ENCODE measurements at regions not wholly inside any gene's neighbourhood (a gene's known extent, or its start where the extent isn't known, plus 50 kb on each side); places are given as distances from the start of the nearest gene placed in this dataset.

DNA sequence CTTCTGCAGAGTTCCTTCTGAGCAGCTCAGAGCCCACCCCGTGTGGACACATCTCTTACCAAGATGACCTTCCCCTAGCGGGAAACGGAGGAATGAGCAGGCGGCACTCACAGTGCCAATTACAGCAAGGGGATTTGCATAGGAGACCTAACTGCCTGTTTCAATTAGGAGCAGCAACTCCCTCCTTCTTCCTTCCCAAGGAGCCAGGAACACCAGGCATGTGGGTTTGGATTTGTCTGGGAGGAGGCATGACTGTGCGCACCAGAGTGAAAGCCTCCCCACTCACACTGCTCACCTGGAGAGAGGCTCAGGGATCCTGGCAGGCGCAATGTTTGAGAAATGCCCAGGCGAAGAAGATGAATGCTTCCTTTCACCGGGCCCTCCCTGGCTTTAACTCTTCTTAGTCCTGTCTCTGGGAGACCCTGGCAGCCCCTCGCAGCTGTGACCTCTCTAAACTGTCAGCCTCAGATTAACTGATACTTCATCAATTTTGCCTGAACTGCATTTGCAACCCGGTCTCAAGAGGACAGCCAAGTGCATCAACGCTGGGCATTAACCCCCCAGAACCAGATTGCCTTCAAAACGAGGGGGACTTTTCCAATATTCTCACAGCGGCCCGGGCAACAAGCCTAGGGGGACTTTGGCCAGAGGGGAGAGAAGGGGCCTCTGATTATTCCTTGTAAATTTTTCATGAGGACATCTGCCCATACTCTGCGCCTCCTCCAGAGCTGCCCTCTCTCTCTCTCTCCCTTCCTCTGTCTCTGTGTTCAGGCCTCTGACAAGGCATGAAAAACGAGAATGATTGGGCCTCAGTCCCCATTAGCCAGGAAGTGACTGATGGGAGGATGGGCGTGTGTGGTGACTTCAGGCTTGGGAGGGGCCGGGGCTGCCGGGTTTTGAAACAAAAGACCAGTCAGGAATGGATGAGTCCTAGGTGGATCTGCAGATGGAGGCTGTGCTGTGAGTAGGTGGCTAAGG lies 93.8 kb downstream of the CMPK2 start:
- peaks cover 27% of the 10 kb centered on the region for H3K4me1 Mint-ChIP-seq
- H3K36me3 Mint-ChIP-seq (ENCODE audit: low read depth), result no peaks in the 10 kb centered on the region
- TF ChIP-seq, protein P1, sequence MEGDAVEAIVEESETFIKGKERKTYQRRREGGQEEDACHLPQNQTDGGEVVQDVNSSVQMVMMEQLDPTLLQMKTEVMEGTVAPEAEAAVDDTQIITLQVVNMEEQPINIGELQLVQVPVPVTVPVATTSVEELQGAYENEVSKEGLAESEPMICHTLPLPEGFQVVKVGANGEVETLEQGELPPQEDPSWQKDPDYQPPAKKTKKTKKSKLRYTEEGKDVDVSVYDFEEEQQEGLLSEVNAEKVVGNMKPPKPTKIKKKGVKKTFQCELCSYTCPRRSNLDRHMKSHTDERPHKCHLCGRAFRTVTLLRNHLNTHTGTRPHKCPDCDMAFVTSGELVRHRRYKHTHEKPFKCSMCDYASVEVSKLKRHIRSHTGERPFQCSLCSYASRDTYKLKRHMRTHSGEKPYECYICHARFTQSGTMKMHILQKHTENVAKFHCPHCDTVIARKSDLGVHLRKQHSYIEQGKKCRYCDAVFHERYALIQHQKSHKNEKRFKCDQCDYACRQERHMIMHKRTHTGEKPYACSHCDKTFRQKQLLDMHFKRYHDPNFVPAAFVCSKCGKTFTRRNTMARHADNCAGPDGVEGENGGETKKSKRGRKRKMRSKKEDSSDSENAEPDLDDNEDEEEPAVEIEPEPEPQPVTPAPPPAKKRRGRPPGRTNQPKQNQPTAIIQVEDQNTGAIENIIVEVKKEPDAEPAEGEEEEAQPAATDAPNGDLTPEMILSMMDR (IDR thresholded peaks at IDR 0.05), result no peak
- peaks cover 8% of the 10 kb centered on the region for H3K9me3 Mint-ChIP-seq
- peak overlapping the region; percentile 62 for H3K27ac Mint-ChIP-seq
- H3K27me3 Mint-ChIP-seq (ENCODE audit: low read depth, poor library complexity), result peaks cover 19% of the 10 kb centered on the region
- H3K4me3 Mint-ChIP-seq, result peak overlapping the region; percentile 72
- peak; percentile 42 for DNase-seq

DNA sequence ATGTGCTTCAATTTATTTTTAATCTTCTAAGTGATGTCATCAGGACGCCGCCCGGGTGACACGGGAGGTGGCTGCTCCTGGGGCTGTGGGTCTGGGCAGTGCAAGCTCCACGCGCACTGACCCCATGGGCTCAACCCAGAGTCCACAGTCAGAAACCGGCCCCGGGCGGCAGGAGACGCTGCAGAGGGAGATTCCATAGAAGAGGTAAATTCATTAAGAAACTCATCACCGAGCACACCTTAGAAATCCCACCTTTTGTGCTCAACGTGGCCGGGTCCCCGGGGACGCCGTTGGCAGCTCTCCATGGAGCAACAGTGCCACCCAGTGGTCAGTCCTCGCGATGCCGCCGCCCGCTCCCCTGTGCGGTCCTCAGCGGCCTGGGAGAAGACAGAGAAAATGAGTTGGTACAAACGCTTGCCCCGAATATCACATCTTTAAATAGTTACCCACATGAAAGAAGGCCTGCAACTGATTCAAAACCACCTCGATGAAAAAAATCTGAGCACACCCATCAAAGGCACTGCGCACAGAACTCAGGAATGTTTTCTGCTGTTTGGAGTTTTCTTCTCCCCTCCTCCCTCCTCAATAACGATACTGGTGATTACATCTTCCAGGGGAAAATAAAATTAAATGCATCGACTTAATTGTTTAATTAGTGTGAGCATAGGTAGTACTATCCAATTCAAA lies 92.6 kb downstream of the CMPK2 start:
- peaks cover 19% of the 10 kb centered on the region for H3K27me3 Mint-ChIP-seq (ENCODE audit: low read depth, poor library complexity)
- peaks cover 13% of the 10 kb centered on the region for H3K9me3 Mint-ChIP-seq
- peak overlapping the region; percentile 72 for H3K4me3 Mint-ChIP-seq
- TF ChIP-seq, protein P1 (IDR thresholded peaks at IDR 0.05), result peak; percentile 99
- no peak overlapping the region for H3K27ac Mint-ChIP-seq
- peak; percentile 94 for DNase-seq
- peaks cover 27% of the 10 kb centered on the region for H3K4me1 Mint-ChIP-seq
- H3K36me3 Mint-ChIP-seq (ENCODE audit: low read depth), result no peaks in the 10 kb centered on the region

DNA sequence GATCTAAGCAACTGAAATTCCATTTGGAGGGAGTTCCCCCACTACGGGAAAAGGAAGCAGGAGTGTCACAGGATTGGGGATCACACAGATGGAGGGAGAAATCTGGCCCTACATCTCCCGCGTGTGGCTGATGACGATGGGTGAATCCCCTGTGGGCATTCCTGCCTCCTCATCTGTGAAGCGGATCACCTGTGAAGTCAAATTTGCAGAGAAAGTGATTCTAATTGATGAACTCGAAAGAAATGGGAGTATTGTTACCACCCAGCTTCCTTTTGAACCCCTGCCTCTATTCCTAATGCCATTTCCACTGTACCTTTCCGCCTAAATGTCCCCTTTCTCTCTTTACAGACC lies 92.0 kb downstream of the CMPK2 start:
- Mint-ChIP-seq H3K27ac (no peak overlapping the region), H3K27me3 (ENCODE audit: low read depth, poor library complexity) (peaks cover 19% of the 10 kb centered on the region), H3K4me1 (peaks cover 27% of the 10 kb centered on the region), H3K9me3 (peaks cover 13% of the 10 kb centered on the region), H3K36me3 (ENCODE audit: low read depth) (no peaks in the 10 kb centered on the region), H3K4me3 (no peak overlapping the region)
- TF ChIP-seq, protein P1 (IDR thresholded peaks at IDR 0.05), result no peak
- no peak for DNase-seq

DNA sequence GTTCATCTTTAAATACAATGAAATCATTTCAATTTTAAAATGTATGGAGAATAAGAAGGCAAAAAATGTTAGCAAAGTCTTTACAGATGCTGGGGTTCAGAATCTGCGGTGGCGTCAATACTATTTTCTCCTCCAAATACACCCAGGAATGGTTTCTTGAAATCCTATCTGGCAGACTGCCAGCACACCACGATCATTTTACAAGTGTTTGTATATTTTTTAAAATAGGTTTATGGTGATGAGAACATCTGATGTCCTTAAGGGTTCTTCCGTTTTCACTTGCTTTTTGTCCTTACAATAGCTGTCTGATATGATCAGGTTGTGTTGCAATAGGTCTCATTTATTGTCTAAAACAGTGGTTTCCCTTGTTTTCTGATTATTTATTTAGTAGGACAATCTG lies 89.6 kb downstream of the CMPK2 start:
- TF ChIP-seq, protein P1 (IDR thresholded peaks at IDR 0.05), result no peak
- Mint-ChIP-seq H3K27ac (no peak overlapping the region), H3K27me3 (ENCODE audit: low read depth, poor library complexity) (peaks cover 19% of the 10 kb centered on the region), H3K36me3 (ENCODE audit: low read depth) (no peaks in the 10 kb centered on the region), H3K9me3 (peaks cover 13% of the 10 kb centered on the region), H3K4me1 (peaks cover 24% of the 10 kb centered on the region), H3K4me3 (no peak overlapping the region)
- DNase-seq, result no peak

DNA sequence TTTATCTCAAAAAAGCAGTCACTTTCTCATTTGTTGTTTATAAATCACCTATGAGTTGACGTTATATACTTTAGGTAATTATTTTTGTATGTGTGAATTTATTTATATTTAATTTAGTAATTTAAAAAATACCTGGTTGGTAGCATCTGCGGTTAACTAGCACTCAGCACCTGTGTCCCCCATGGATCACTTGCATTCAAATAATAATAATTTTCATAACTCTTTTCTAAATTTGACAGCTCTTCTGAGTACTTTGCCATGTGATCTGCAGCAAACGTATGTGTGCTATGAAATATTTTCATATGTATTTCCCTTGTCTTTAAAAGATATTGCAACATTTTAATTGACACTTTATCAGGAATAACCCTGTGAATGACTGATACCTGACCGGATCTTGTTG lies 88.1 kb downstream of the CMPK2 start:
- peaks cover 15% of the 10 kb centered on the region for H3K27me3 Mint-ChIP-seq (ENCODE audit: low read depth, poor library complexity)
- H3K36me3 Mint-ChIP-seq (ENCODE audit: low read depth), result no peaks in the 10 kb centered on the region
- peaks cover 13% of the 10 kb centered on the region for H3K9me3 Mint-ChIP-seq
- peaks cover 9% of the 10 kb centered on the region for H3K4me1 Mint-ChIP-seq
- no peak overlapping the region for H3K27ac Mint-ChIP-seq
- TF ChIP-seq, protein P1 (IDR thresholded peaks at IDR 0.05), result no peak
- no peak for DNase-seq
- H3K4me3 Mint-ChIP-seq, result no peak overlapping the region
